ENCODE measurements at regions not wholly inside any gene's neighbourhood (a gene's known extent, or its start where the extent isn't known, plus 50 kb on each side); places are given as distances from the start of the nearest gene placed in this dataset.

DNA sequence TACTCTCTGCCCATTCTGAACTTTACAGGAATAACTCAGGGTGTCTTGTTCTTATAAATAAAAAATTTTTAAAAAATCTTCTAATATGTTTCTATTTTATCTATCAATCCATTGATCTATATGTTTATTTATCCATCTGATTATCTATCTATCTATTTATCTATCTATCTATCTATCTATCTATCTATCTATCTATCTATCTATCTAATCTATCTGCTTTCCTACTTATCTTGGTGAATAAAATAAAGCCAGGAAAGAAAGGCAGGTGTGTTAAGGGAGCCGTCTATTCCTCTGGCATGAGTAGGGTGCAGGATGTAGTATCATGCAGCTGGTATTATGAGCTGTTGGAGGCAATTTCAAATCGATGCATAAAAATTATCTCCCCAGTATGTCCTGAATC is 153.0 kb downstream of the FOXA2 start:
- intact Hi-C loops (cut with DNase I): loop anchor here in 1 of 2 donors (10.0 kb wide), 1 partner anchor 97 kb away; no protein-coding TSS in a partner anchor
- no peak for ATAC-seq
- Histone ChIP-seq H3K27ac (no peak overlapping the region), H3K4me1 (no peaks in the 10 kb centered on the region), H3K36me3 (ENCODE audit: insufficient read depth in 1 of 2, low read depth in 1 of 2) (no peaks in the 10 kb centered on the region), H3K4me3 (no peak overlapping the region), H3K9me3 (no peaks in the 10 kb centered on the region), H3K27me3 (ENCODE audit: insufficient read depth in 3 of 3, low read length in 2 of 3) (peaks cover 0 to 6% (median 2%) of the 10 kb centered on the region in 3 donors)
- TF ChIP-seq, protein P1, sequence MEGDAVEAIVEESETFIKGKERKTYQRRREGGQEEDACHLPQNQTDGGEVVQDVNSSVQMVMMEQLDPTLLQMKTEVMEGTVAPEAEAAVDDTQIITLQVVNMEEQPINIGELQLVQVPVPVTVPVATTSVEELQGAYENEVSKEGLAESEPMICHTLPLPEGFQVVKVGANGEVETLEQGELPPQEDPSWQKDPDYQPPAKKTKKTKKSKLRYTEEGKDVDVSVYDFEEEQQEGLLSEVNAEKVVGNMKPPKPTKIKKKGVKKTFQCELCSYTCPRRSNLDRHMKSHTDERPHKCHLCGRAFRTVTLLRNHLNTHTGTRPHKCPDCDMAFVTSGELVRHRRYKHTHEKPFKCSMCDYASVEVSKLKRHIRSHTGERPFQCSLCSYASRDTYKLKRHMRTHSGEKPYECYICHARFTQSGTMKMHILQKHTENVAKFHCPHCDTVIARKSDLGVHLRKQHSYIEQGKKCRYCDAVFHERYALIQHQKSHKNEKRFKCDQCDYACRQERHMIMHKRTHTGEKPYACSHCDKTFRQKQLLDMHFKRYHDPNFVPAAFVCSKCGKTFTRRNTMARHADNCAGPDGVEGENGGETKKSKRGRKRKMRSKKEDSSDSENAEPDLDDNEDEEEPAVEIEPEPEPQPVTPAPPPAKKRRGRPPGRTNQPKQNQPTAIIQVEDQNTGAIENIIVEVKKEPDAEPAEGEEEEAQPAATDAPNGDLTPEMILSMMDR (IDR thresholded peaks at IDR 0.05): no peak
- WGBS, 3 donors: 65 to 73% (median 70%) methylated on average over 2 of the region's 2 CpGs
- DNase-seq: no peak

- Histone ChIP-seq H3K9me3 (no peaks in the 10 kb centered on the region), H3K27ac (no peak overlapping the region), H3K4me3 (no peak overlapping the region), H3K36me3 (ENCODE audit: insufficient read depth in 1 of 2, low read depth in 1 of 2) (no peaks in the 10 kb centered on the region), H3K27me3 (ENCODE audit: insufficient read depth in 3 of 3, low read length in 2 of 3) (peaks cover 0 to 6% (median 2%) of the 10 kb centered on the region in 3 donors), H3K4me1 (no peaks in the 10 kb centered on the region)
- intact Hi-C loops (cut with DNase I): loop anchor here in 1 of 2 donors (10.0 kb wide), 1 partner anchor 96 kb away; no protein-coding TSS in a partner anchor
- WGBS, 3 donors: 27 to 28% (median 27%) methylated on average over 11 of the region's 11 CpGs
- ATAC-seq: no peak
- no peak for DNase-seq
- TF ChIP-seq, protein P1 (IDR thresholded peaks at IDR 0.05): no peak
Observed at GRCh38 chr20:22430746-22431168, 153.6 kb downstream of the FOXA2 start.

DNA sequence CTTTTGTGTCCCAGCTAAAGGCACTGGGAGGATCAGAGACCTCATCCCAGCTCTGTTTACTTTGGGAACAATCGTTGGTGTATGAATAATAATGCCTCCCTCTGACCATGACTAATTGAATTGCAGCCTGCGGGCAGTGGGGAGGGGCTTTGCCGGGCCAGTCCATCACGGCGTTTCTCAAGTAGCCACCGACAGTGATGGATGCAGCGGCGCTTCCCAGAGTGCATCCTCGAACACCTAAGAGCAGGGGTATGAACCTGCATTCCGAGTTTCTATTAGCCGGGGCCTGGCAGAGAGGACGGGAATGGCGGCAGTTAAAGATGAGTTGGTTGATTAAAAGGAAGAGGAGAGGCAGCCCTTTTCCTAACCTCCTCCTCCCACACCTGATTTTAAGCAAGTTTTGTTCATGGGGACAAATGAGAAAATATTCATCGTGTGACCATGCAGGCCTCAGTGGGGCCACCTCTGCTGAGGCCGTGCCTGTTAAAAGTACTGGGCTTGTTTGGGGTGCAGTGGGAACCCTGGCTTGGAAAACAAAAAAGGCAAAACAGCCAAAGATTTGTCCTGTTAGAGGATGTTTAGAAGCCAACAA is 154.1 kb downstream of the FOXA2 start:
- Histone ChIP-seq H3K9me3 (no peaks in the 10 kb centered on the region), H3K4me3 (no peak overlapping the region), H3K27ac (no peak overlapping the region), H3K27me3 (ENCODE audit: insufficient read depth in 3 of 3, low read length in 2 of 3) (peaks cover 0 to 6% (median 2%) of the 10 kb centered on the region in 3 donors), H3K36me3 (ENCODE audit: insufficient read depth in 1 of 2, low read depth in 1 of 2) (no peaks in the 10 kb centered on the region), H3K4me1 (no peaks in the 10 kb centered on the region)
- 25 to 36% (median 30%) methylated on average over 15 of the region's 15 CpGs for WGBS, 3 donors
- intact Hi-C loops (cut with DNase I): loop anchor here in 1 of 2 donors (10.0 kb wide), 1 partner anchor 95 kb away; no protein-coding TSS in a partner anchor
- ATAC-seq: no peak
- DNase-seq: no peak
- TF ChIP-seq, protein P1 (IDR thresholded peaks at IDR 0.05): no peak

DNA sequence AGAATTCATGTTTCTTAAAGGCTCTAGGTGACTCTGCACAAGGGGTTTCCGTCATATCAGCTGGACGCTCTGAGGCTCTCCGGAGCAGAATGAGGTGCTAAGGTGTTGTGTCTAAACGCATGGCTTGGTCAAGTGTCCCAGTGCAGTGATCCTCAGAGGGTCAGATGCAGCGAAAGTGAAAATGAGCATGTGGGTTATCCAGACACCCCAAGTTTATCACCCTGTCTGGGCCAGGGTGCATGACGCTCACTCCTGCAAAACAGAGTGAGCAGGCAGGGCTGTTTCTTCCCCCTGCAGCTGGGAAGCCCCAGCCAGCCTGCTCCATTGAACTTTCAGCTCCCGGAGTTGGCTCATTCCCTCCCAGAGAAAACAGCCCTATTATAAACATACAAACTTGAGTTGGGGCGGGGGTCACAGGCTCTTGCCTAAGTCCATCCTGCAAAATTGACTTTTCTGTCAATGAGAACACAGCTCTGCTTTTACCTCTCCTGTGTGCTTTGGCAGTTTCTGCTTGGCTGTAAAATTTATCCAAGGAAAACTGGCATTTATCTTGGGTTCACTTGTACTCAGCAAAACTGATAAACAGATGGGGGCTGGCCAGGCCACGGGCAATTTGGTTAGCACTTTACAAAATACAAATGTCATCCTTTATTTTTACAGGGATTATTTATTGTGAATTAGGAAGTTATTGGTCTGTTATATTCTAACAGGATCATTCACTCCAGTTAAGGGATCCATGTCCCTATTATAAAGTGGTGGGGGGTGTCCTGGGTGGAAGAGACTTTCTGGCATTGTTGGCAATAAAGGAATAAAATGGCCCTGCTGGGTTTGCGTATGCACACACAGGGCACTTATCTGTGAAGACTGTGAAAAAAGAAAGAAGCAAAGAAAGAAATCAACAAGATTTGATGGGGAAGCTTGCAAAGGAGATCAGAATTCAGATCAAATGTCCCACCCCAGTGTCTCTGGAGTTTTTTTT is 154.9 kb downstream of the FOXA2 start:
- Histone ChIP-seq H3K27ac (no peak overlapping the region), H3K4me3 (no peak overlapping the region), H3K4me1 (no peaks in the 10 kb centered on the region), H3K27me3 (ENCODE audit: insufficient read depth in 3 of 3, low read length in 2 of 3) (peaks cover 0 to 6% (median 2%) of the 10 kb centered on the region in 3 donors), H3K9me3 (no peaks in the 10 kb centered on the region), H3K36me3 (ENCODE audit: insufficient read depth in 1 of 2, low read depth in 1 of 2) (no peaks in the 10 kb centered on the region)
- TF ChIP-seq, protein P1 (IDR thresholded peaks at IDR 0.05): no peak
- no peak for ATAC-seq
- DNase-seq: no peak
- WGBS, 3 donors: 65 to 70% (median 68%) methylated on average over 10 of the region's 10 CpGs
- intact Hi-C loops (cut with DNase I): loop anchor here in 1 of 2 donors (10.0 kb wide), 1 partner anchor 95 kb away; no protein-coding TSS in a partner anchor
